B cell (primary cell): ENCODE measurements at regions not wholly inside any gene's neighbourhood (a gene's known extent, or its start where the extent isn't known, plus 50 kb on each side); places are given as distances from the start of the nearest gene placed in this dataset.

ENCODE experiments used
- ATAC-seq: fragments of 200-7000 bp; cut with Tn5 transposase; one replicate; pipeline ENCODE4 v1.10.0; 2021; ENCODE audit warnings: low read depth, mild to moderate bottlenecking, moderate number of reproducible peaks, moderate library complexity
- CTCF ChIA-PET: fragments of 350-600 bp; sonication (Branson Sonifier 250); formaldehyde crosslinking; loops from one replicate; lab custom pipeline; 2021; ENCODE audit warnings: antibody characterized with exemption, inconsistent platforms; lab: Charles Lee
- POLR2A ChIA-PET: fragments of 350-600 bp; sonication (Branson Sonifier 250); formaldehyde crosslinking; loops from one replicate; lab custom pipeline; 2021; ENCODE audit warnings: antibody characterized with exemption; lab: Charles Lee
- DNase-seq: peaks from one replicate; pipeline ENCODE4 v3.0.0; 2013
- H2AFZ ChIP-seq: 2 replicates; pipeline ENCODE4 v1.6.1; 2012; ENCODE audit warnings: mild to moderate bottlenecking, low read depth, low read length; ENCODE audit not compliant: insufficient read depth, poor library complexity, severe bottlenecking
- H3K27ac ChIP-seq, 2 donors: 1 replicate in 1 of 2; 2 replicates in 1 of 2; pipeline ENCODE4 v1.5.1; 2012 to 2013; ENCODE audit warnings: low read length in 2 of 2, mild to moderate bottlenecking in 2 of 2, moderate library complexity in 1 of 2
- H3K27me3 ChIP-seq, 4 experiments: fragments of 200-600 bp in 1 of 4; sonication (generic) in 1 of 4; replicated peaks in 1 of 4; 1 replicate in 2 of 4; 2 replicates in 2 of 4; pipeline versions ENCODE4 v1.6.1 to v1.7.0; 2013 to 2016; ENCODE audit warnings: low read length in 3 of 4, mild to moderate bottlenecking in 2 of 4, mixed read lengths in 1 of 4, moderate library complexity in 1 of 4; ENCODE audit not compliant: insufficient read depth in 4 of 4, control insufficient read depth in 3 of 4; ENCODE audit errors: control extremely low read depth in 1 of 4
- H3K36me3 ChIP-seq, 2 experiments: replicated peaks in 1 of 2; 1 replicate in 1 of 2; 2 replicates in 1 of 2; pipeline versions ENCODE4 v1.6.1 to v1.7.1; 2013; ENCODE audit warnings: low read length in 1 of 2; ENCODE audit not compliant: insufficient read depth in 2 of 2, control insufficient read depth in 1 of 2; ENCODE audit errors: control extremely low read depth in 1 of 2, extremely low read depth in 1 of 2
- H3K4me1 ChIP-seq, 2 donors: fragments of 200-600 bp in 1 of 2; sonication (generic) in 1 of 2; 1 replicate in 1 of 2; 2 replicates in 1 of 2; pipeline versions ENCODE4 v1.5.1 to v1.6.1; 2013 to 2017; ENCODE audit warnings: low read length in 2 of 2; ENCODE audit not compliant: control insufficient read depth in 2 of 2, insufficient read depth in 2 of 2
- H3K4me2 ChIP-seq: replicated peaks from 2 replicates; pipeline ENCODE3; 2012; ENCODE audit warnings: mild to moderate bottlenecking, low read depth, low read length; ENCODE audit not compliant: poor library complexity, severe bottlenecking
- H3K4me3 ChIP-seq, 5 experiments: fragments of 200-600 bp in 1 of 5; sonication (generic) in 1 of 5; 1 replicate in 3 of 5; 2 replicates in 2 of 5; pipeline versions ENCODE4 v1.5.1 to v1.7.0; 2011 to 2016; ENCODE audit warnings: low read length in 4 of 5, mild to moderate bottlenecking in 4 of 5, low read depth in 2 of 5, control low read depth in 1 of 5, moderate library complexity in 1 of 5; ENCODE audit not compliant: insufficient read depth in 1 of 5; ENCODE audit errors: control extremely low read depth in 1 of 5, extremely low read depth in 1 of 5
- H3K79me2 ChIP-seq: fragments of 200-600 bp; sonication (generic); one replicate; pipeline ENCODE4 v1.6.0; 2016; ENCODE audit warnings: low read length; ENCODE audit not compliant: control insufficient read depth, insufficient read depth
- H3K9ac ChIP-seq: fragments of 200-600 bp; sonication (generic); 2 replicates; pipeline ENCODE4 v1.6.1; 2017; ENCODE audit warnings: mild to moderate bottlenecking, low read length, moderate library complexity
- H3K9me3 ChIP-seq, 3 donors: one replicate each; pipeline versions ENCODE4 v1.6.1 to v1.7.1; 2013; ENCODE audit warnings: low read length in 2 of 3; ENCODE audit not compliant: control insufficient read depth in 2 of 3, insufficient read depth in 1 of 3; ENCODE audit errors: control extremely low read depth in 1 of 3
- H4K20me1 ChIP-seq: 2 replicates; pipeline ENCODE4 v1.6.0; 2012; ENCODE audit warnings: mild to moderate bottlenecking, low read length; ENCODE audit not compliant: insufficient read depth, control insufficient read depth, poor library complexity, severe bottlenecking
- H3K27ac Mint-ChIP-seq: one replicate; pipeline ENCODE4 v1.8.0; 2021; ENCODE audit warnings: mixed read lengths
- H3K27me3 Mint-ChIP-seq: one replicate; pipeline ENCODE4 v1.8.0; 2021; ENCODE audit warnings: mixed read lengths
- H3K4me1 Mint-ChIP-seq: one replicate; pipeline ENCODE4 v1.8.0; 2021; ENCODE audit warnings: mixed read lengths
- H3K4me3 Mint-ChIP-seq: one replicate; pipeline ENCODE4 v1.8.0; 2021; ENCODE audit warnings: mixed read lengths
- H3K9me3 Mint-ChIP-seq: one replicate; pipeline ENCODE4 v1.8.0; 2022; ENCODE audit warnings: mixed read lengths; ENCODE audit not compliant: insufficient read depth
- CTCF ChIP-seq: fragments of 200-600 bp; IDR thresholded peaks from one replicate; pipeline ENCODE4 v1.8.0; 2022; ENCODE audit warnings: antibody characterized with exemption, mild to moderate bottlenecking
- EZH2 ChIP-seq: IDR thresholded peaks from 2 replicates; pipeline ENCODE4 v1.6.1; 2012; ENCODE audit warnings: borderline replicate concordance, low read depth, mild to moderate bottlenecking, moderate library complexity, low read length; ENCODE audit not compliant: insufficient read depth, poor library complexity, severe bottlenecking
- WGBS: methylation state at CpG from one replicate; pipeline ENCODE4 v1.1.5; 2013; ENCODE audit warnings: missing lambda C conversion rate; ENCODE audit not compliant: insufficient coverage; 5-methylcytosine and 5-hydroxymethylcytosine counted together
- intact Hi-C: fragments of 100-400 bp; cut with micrococcal nuclease; formaldehyde crosslinking; loops from one replicate; pipeline ENCODE4 v1.10.0; 2022

- no peak for TF ChIP-seq CTCF
- TF ChIP-seq EZH2, result no peak
- no peak overlapping the region for H3K9ac ChIP-seq
- 10% methylated on average over 2 of the region's 2 CpGs for WGBS
- ATAC-seq, result peak; percentile 75
- peak; percentile 69 for DNase-seq
- CTCF ChIA-PET, result interaction anchor here (0.7 to 1.0 kb wide), 2 partner anchors 72 to 162 kb away, joined by 3 to 4 read pairs; no protein-coding TSS in a partner anchor
- Mint-ChIP-seq H3K4me1 (peaks cover 75% of the 10 kb centered on the region), H3K27me3 (peaks cover 2% of the 10 kb centered on the region), H3K4me3 (peak overlapping the region; percentile 62), H3K9me3 (no peaks in the 10 kb centered on the region), H3K27ac (peak overlapping the region; percentile 90)
- H3K79me2 ChIP-seq, result no peaks in the 10 kb centered on the region
- peaks cover 0 to 3% (median 0%) of the 10 kb centered on the region in 3 donors for H3K9me3 ChIP-seq
- H3K27me3 ChIP-seq, result no peaks in the 10 kb centered on the region
- H3K4me1 ChIP-seq, result peaks cover 40 to 49% of the 10 kb centered on the region in 2 donors
- no peak overlapping the region for H3K4me3 ChIP-seq
- peak overlapping the region; percentile 13 for H2AFZ ChIP-seq
- POLR2A ChIA-PET, result interaction anchor here (0.7 kb wide), 1 partner anchor 14 kb away, joined by 3 read pairs; no protein-coding TSS in a partner anchor
- peak overlapping the region; percentile 69 to 84 for H3K27ac ChIP-seq
- no peaks in the 10 kb centered on the region for H4K20me1 ChIP-seq
- H3K4me2 ChIP-seq, result peak overlapping the region; percentile 56
- no peaks in the 10 kb centered on the region for H3K36me3 ChIP-seq
- intact Hi-C loops, result loop anchor here (1.0 to 2.0 kb wide), 2 partner anchors 14 to 18 kb away; no protein-coding TSS in a partner anchor
Observed at GRCh38 chr5:54772684-54773083, 212.7 kb downstream of the ESM1 start.

- intact Hi-C loops, result loop anchor here (1.0 to 2.0 kb wide), 2 partner anchors 14 to 17 kb away; no protein-coding TSS in a partner anchor
- H3K79me2 ChIP-seq, result no peaks in the 10 kb centered on the region
- no peaks in the 10 kb centered on the region for H3K27me3 ChIP-seq
- Mint-ChIP-seq H3K9me3 (no peaks in the 10 kb centered on the region), H3K4me3 (no peak overlapping the region), H3K4me1 (peaks cover 78% of the 10 kb centered on the region), H3K27me3 (no peaks in the 10 kb centered on the region), H3K27ac (peak overlapping the region; percentile 90)
- TF ChIP-seq CTCF (no peak), EZH2 (no peak)
- ATAC-seq, result no peak
- H3K4me1 ChIP-seq, result peaks cover 43 to 52% of the 10 kb centered on the region in 2 donors
- H3K4me2 ChIP-seq, result peak overlapping the region; percentile 56
- no peaks in the 10 kb centered on the region for H4K20me1 ChIP-seq
- CTCF ChIA-PET, result interaction anchor here (1.0 to 2.3 kb wide), 2 partner anchors 162 to 255 kb away, joined by 4 to 11 read pairs; partner anchors contain the start of gene SNX18
- H3K4me3 ChIP-seq, result no peak overlapping the region
- POLR2A ChIA-PET, result interaction anchor here (0.7 kb wide), 1 partner anchor 14 kb away, joined by 3 read pairs; no protein-coding TSS in a partner anchor
- DNase-seq, result no peak
- H2AFZ ChIP-seq, result peak overlapping the region; percentile 13
- no peak overlapping the region for H3K9ac ChIP-seq
- peaks cover 0 to 3% (median 0%) of the 10 kb centered on the region in 3 donors for H3K9me3 ChIP-seq
- peak overlapping the region; percentile 69 to 84 for H3K27ac ChIP-seq
- no CpG with 5 or more reads among the region's 3 CpGs for WGBS
- H3K36me3 ChIP-seq, result no peaks in the 10 kb centered on the region
Observed at GRCh38 chr5:54772231-54772630, 213.2 kb downstream of the ESM1 start.
